ENCODE measurements at regions not wholly inside any gene's neighbourhood (a gene's known extent, or its start where the extent isn't known, plus 50 kb on each side); places are given as distances from the start of the nearest gene placed in this dataset.

DNA sequence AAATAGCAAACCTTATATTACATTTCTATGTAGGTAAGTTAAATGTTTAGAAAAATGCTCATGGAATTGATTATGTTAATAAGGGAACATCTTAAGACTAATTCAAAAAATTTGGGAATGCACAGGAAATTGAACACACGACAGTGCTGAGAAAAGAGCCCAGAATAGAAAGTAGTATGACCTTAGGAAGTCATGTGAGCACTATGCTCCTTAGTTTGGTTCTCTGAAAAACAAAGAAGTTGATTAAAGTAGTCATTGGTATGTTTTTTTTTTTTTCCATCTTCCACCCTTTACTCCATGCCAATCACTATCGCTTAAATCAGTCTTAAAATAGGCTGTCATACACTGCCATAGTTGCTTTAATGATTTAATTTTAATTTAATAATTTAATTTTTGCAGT, 242.9 kb downstream of the ANKRD7 start:
- TF ChIP-seq, protein P1, sequence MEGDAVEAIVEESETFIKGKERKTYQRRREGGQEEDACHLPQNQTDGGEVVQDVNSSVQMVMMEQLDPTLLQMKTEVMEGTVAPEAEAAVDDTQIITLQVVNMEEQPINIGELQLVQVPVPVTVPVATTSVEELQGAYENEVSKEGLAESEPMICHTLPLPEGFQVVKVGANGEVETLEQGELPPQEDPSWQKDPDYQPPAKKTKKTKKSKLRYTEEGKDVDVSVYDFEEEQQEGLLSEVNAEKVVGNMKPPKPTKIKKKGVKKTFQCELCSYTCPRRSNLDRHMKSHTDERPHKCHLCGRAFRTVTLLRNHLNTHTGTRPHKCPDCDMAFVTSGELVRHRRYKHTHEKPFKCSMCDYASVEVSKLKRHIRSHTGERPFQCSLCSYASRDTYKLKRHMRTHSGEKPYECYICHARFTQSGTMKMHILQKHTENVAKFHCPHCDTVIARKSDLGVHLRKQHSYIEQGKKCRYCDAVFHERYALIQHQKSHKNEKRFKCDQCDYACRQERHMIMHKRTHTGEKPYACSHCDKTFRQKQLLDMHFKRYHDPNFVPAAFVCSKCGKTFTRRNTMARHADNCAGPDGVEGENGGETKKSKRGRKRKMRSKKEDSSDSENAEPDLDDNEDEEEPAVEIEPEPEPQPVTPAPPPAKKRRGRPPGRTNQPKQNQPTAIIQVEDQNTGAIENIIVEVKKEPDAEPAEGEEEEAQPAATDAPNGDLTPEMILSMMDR (conservative IDR thresholded peaks at IDR 0.05), result no peak
- no peak for TF ChIP-seq EZH2 (IDR thresholded peaks at IDR 0.05; ENCODE audit: low read depth)
